Left colon (tissue), 2 donors: ENCODE measurements at regions not wholly inside any gene's neighbourhood (a gene's known extent, or its start where the extent isn't known, plus 50 kb on each side); places are given as distances from the start of the nearest gene placed in this dataset.

ENCODE experiments used
- ATAC-seq: fragments of 200-7000 bp; cut with Tn5 transposase; one replicate; pipeline ENCODE4 v1.9.1; 2020; ENCODE audit warnings: mild to moderate bottlenecking, moderate library complexity
- DNase-seq, 2 donors: peaks; one replicate each; pipeline ENCODE4 v3.0.0-alpha.2; 2020
- intact Hi-C, 2 donors: fragments of 100-400 bp; cut with DNase I in 1 of 2; cut with micrococcal nuclease in 1 of 2; formaldehyde crosslinking; loops; one replicate each; pipeline versions ENCODE4 v1.11.2 to v1.14.0; 2022; cut with DNase I, micrococcal nuclease
- donor health status: DM: no; HTN: no; CAD: no.
- donor health status: DM: yes; HTN: yes; CAD: no.

DNA sequence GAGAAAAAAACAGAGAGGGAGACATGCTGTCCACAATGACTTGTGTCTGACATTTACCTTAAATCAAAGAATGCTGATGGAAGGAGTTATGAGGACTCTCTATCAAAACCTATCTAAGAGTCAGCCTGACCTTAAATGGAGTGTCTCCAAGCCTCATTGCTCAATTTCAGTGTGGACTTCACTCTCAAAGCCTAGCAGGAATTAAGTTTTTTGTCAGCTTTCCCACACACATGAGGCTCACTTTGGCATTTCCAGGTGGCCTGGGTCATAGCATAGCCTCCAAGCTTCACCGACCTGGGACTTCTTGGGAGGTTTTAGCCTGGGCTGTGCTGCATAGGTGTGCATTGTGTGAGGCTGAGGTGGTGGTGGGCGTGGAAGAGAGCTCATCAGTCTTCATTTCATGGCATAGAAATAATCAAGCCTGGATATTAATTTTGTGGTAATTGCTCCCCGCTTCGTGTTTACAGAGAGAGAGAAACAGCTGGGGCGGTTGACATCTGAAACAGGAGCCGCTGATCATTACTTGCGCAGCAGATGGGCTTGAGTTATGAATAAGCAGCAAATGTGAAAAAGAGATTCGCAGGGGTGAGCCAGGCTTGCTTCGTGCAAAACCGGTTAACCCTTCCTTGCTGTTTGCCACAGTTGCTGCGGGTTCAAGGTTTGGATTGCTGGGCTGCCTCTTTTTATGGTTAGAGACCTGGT lies 647.8 kb downstream of the INHBA start:
- ATAC-seq (no peak), DNase-seq (no peak)
- intact Hi-C loops, result no loop called here

DNA sequence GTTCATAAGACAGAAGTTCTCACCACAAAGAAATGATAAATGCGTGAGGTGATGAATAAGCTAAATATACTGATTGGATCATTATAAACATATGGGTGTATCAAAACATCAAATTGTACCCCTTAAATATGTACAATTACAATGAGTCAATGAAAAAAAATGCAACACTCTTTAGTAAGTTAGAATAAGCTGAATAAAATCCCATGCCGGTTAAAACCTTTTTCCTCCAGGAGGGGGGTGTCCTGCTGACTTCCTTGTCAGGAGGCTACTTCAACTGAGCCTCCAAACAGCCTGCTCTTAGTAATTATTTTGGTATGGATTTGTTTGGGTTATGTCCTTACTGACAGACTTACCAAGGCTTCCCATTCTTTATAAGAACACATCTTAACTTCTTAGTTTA lies 649.1 kb downstream of the INHBA start:
- no peak for ATAC-seq
- intact Hi-C loops, result no loop called here
- DNase-seq, result no peak

DNA sequence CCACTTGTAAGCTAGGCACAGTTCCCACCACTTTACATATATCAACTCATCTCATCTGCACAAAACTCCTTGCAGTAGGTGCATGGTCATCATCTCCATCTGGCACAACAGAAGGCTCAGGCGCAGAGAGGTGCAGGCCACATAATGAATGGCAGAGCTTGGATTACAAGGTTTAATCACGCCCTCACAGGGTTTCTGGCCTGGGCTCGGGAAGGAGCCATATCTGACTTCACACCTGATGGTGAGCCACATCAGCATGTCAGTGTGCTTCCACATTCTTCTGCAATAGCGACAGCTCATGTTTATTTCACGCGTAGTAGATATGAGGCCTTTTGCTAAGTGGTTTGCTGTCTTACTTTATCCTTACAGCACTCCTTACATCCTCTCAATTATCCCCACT lies 650.2 kb downstream of the INHBA start:
- DNase-seq (no peak), ATAC-seq (no peak)
- intact Hi-C loops, result no loop called here

DNA sequence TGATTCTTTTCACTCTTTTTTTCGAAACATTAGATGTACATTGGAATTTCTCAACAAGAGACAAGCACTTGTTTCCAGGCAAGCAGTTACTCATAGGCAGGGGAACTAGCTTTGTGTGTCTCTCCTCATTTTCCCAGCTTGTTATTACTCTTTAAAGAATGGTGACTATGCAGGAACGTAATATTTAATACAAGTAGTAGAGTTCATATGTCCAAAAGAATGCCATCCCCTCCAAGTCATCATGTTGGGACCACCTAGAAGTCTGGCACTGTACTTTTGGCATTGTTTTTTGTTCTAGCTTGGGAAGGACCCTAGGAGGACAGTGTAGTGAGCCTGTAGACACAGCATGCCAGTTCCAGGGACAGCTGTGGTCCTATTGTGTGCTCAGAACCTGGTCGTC lies 650.7 kb downstream of the INHBA start:
- no peak for ATAC-seq
- intact Hi-C loops, result no loop called here
- DNase-seq, result no peak

DNA sequence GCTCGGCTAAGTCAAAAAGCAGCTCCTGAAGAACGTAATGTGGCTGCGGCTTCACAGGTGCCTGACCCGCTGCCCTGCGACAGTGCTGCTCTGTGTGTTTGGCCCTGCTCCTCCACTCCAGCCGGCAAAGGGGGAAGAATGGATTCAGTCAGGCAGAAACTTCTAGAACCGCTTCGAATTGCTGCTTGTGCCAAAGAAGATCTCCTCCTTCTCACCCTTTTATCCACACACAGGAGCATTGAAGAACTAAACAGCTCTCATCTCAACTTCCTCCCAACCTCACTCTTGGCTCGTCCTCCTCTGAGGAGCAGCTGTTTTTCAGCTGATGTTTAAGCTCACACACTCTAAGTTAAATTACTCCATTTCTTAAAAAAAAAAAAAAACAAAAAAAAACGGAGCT lies 651.4 kb downstream of the INHBA start:
- no peak for DNase-seq
- ATAC-seq, result no peak
- intact Hi-C loops, result no loop called here

DNA sequence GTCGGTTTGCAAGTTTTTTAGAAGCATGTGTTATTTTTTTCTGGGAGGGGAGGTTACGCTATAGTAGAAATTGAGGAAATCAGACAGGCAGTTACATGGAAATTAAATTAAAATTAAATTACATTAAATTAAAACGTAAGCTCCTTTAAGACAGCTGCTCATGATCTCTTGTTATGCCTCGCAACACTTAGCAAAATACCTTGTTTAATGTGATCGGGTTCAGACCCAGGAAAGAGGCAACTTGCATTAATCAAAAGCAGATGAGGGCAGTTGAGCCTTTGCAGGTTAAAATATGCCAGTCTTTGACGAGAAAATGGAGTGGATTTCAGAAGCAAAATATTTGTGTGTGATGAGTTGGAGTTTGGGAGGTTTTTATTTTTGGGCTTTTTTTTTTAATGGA lies 651.8 kb downstream of the INHBA start:
- intact Hi-C loops, result no loop called here
- ATAC-seq, result no peak

DNA sequence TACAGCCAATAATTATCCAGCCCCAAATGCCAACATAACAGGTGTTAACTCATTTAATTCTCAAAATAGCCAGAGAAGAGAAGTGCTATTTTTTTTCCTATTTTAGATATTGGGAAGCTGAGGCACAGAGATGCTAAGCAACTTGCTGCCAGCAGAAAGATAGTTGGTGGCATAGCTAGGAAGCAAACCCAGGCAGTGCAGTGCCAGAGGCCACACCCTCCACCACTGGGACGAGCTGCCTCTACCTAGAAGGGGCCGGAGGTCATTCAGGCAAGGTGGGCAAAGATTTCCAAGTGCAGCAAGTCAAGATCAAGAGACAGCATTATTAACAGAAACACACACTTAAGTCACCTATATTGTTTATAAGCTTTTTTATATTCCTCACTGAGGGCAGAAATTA lies 654.1 kb downstream of the INHBA start:
- ATAC-seq (no peak), DNase-seq (no peak)
- intact Hi-C loops, result no loop called here

More for the DNA sequence above, 651.8 kb downstream of the INHBA start:
- no peak for DNase-seq

DNA sequence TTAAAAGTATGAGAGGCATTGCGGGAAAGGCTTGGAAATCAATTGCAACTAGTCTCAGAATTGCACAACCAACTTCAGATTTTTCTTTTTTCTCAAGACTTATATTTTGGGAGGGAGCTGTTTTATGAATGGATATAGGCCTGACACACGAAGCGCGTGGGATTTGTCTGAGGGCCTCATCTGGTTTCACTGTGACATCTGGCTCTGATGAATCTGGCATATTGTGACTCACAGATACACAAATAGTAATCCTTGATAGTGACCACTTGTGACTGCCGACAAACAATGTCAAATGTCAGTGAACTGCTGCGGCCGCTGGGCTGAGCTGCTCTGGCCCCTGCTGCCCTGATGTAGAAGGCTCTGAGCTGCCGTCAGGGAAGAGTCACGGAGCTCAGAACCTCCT lies 655.1 kb downstream of the INHBA start:
- intact Hi-C loops, result no loop called here
- ATAC-seq (no peak), DNase-seq (no peak)

DNA sequence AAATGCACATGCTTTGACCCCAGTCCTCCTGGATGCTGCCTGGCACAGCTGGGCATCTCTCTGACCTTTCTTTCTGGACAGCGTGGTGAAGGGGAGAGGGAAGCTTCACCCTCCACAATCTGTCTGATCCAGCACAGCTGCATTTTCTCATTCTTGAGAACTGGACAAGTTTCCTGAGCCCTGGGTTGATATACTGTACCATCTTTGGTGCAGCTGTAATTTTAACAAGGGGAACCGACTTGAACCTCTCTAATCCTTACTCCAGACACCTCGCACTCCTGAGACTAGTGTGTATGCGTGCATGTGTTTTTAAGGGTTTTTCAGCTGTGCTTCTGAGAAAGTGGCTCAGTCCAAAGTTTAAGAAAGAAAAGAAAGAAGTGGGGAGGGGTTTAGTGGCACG lies 655.7 kb downstream of the INHBA start:
- intact Hi-C loops, result no loop called here
- ATAC-seq, result no peak
- DNase-seq, result no peak

DNA sequence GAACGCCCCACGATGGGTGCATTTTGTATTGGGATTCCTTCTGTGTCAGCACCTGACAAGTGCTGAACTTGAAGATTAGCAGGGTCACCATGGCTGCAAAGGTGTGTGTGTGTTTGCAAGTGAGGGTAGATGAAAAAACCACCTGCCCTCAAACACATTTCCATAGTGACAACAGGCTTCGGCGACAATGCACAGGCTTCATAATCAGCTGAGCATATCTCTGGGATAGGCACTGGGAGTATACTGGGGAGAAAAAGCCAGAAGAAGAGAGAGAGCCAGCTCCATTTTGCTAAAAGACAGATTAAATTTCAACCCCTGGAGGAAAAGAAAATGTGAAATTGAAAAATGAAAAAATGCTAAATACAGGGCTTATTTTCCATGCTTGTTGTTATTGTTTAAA lies 656.1 kb downstream of the INHBA start:
- intact Hi-C loops, result no loop called here
- no peak for ATAC-seq
- DNase-seq, result no peak

DNA sequence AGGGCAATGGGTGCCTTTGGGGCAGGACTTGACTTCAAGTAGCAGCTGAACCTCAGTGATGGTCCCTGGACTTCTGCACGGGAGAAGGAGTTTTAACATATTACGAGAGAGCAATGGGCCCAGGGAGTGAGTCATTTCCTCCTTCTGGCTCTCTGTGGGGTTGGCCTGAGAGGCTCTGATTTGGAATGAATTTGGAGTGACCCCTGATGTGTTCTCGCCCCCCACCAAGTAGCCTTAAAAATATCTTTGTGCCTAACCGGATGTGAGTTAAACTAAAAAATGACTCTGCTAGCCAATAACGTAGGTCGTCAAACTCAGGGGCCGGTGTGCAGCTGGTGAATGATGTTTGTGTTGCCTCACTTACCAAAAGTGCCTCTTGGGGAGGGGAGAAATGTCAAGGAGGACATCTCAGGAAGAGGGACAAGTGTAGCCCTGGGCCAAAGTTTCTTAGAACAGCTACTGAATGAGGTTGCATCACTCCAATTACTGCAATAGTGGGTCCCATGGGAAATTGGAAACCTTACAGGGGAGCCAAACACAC lies 656.6 kb downstream of the INHBA start:
- ATAC-seq (no peak), DNase-seq (no peak)
- intact Hi-C loops, result no loop called here

DNA sequence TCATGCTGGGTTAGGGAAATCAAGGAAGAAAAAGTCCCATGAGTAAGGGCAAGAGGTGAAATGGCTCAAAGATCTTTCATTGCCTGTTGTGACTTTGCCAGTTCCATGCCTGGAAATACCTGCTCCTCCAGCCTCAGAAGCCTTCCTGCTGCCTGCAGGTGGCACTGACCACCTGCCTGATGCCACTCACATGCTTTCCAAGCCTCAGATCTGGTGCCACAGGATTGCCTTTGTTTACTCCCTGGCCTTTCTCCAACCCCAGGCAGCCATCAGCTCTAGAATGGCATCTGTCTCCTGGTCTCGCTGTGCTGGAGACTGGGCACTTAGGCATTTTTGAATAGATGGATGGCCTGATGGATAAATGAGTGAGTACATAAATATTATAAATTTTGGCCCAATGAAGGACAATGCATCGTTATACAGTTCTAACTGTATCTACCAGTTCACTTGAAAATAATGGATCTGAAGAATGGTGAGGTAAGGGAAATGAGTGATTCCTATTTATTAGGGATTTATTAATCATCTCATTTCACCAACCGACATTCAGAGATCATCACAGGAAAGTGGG lies 657.2 kb downstream of the INHBA start:
- ATAC-seq (peak; percentile 93), DNase-seq (peak; percentile 31 to 41)
- intact Hi-C loops, result no loop called here

DNA sequence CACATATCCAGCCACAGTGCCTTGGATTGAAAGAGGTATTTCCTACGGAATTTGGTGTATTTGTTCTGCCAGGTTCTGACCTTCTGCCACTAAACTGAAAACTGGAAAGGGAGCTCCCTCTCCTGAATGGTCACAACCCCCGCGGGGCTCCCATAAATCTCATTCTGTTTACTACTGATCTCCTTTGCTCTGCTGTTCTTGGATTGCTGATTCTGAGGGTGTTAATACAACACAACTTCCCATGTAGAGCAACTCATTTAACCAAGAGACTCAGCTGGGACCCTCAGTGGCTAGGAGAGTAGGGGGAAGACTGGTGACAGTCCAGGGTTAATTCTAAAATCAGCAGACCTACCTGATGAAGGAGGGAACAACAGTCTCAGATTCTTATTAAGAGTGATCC lies 662.9 kb downstream of the INHBA start:
- no peak for DNase-seq
- intact Hi-C loops, result no loop called here
- ATAC-seq, result no peak

DNA sequence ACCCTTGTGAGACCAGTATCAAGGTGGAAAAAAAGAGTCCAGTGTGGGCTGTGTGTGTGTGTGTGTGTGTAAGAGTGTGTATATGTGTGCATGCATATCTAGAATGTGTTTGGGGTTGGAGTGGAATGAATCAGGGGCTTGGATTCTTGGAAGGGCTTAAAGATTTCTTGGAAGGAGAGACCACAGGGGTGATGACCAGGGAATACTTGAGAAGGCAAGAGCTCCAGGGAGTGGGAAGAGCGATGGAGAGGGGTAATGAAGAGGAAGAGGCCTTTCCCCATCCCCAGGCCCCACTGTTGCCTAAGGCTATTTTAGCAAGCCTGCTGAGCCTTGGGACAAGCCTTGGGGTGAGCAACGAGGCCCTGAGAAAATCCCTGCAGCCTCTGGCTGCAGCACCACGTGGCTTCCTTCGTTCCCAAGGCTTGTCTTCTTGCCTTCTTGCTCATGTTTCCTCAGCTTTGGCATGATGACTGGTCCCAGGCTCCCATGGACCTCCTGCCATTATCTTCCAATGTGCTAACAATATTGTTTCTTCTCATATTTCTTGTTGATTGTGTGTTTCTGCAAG lies 663.4 kb downstream of the INHBA start:
- DNase-seq, result no peak
- intact Hi-C loops, result no loop called here
- ATAC-seq, result no peak

DNA sequence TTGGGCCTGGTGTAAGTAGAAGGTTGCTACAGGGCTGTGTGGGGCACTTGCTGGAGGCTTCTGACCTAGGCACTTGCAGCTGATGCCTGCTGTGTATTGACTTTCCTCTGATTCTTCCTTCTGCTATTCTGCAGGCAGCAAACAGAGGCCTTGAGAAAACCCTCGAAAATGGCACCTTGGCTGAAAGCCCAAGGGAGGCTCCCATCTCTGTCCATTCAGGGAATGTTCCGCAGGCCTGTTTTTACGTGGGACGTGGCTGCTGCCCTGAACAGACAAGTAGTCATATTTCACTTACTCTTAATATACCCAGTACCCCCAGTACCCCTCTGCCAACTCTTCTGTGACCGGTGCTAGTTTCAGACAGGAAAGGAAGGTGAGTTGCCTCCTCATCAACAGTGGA lies 664.7 kb downstream of the INHBA start:
- intact Hi-C loops, result no loop called here
- DNase-seq (no peak), ATAC-seq (no peak)

DNA sequence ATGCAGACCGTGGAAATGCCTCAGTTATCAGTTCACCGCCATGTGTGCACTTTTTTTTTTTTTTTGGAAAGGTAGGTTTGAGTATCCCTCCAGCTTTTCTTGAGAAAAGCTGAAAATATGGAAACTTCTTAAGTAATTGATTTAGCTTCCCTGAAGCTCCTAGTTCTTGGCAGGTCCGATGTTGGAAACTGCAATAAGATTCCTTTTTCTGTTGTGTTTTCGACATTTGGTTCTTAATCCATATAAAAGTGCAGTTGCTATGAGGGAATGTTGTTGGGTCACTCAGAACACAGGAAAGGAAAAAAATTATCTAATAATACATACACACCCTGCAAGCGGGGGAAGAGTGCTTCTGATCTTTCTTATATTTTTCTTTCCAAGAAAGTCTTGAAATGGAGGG lies 665.2 kb downstream of the INHBA start:
- intact Hi-C loops, result no loop called here
- DNase-seq (no peak), ATAC-seq (no peak)

DNA sequence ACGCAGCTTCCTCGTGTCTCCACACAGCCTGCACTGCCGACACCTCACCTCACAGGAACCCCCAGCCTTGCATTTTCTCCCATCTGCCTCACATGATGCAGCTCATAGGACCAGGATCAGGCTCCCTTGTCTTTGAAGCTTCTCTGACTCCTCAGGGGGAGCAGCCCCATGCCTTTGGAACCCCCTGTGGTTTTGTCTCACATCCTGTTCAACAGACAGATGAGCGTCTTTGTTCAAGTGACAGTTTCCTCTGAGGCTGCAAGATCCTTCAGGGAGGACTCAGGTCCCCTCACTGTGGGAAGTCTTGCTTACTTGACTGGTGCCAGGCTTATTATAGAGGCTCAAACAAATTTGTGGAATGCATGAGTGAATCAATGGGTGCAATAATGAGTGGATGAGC lies 667.1 kb downstream of the INHBA start:
- intact Hi-C loops, result no loop called here
- DNase-seq (no peak), ATAC-seq (no peak)

DNA sequence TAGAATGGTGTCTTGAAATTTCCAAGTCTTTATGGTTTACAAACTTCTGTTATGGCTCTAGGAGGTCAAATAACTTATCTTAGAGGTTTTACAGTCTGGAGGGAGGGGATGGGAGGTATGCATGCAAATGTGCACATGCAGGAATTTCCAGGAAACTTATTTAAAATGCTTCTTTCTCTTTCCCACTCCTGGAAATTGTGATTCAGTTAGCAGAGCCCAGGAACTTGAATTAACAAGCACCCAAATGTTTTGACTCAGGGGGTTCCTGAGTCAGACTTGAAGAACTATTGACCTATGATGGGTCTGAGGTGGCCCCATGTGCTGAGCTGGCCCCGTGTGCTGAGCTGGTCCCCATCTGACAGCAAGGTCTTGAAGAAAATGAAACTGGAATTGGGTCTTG lies 669.4 kb downstream of the INHBA start:
- intact Hi-C loops, result no loop called here
- no peak for DNase-seq
- no peak for ATAC-seq

DNA sequence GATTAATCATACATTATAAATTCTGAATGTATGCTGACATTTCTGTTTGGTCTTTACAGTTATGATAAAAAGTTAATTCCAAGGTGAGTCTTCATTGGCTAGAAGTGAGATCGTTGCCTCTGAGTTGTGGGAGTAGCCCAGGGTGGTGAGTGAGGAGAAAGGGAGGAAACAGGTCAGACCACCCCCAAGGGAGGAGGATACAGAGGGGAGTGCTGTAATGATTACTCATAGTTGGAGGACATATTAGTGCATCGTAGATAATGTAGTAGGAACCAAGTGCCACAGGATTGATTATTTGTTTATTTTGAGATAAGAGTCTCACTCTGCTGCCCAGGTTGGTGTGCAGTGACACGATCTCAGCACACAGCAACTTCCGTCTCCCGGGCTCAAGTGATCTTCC lies 672.2 kb downstream of the INHBA start:
- intact Hi-C loops, result no loop called here
- DNase-seq (no peak), ATAC-seq (no peak)

DNA sequence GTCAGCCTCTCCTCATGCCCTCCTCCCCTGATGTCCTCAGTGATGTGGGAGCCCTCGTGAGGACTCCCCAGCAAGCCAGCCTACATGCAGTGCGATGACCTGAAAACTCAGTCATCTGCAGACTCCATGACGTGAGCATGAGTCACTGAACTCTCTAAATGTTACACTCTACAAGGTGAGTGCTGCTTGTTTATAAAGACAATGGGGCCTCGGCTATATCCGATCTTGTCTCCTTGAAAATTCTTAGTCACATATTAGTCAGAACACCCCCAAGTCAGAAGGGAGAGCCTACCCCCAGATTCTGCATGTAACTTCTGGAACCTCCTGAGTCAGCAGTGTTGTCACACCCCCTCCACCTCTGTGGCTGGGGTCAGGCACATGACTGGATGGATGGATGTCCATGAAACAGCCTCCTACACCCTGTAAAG lies 673.8 kb downstream of the INHBA start:
- intact Hi-C loops, result no loop called here
- ATAC-seq (no peak), DNase-seq (no peak)

DNA sequence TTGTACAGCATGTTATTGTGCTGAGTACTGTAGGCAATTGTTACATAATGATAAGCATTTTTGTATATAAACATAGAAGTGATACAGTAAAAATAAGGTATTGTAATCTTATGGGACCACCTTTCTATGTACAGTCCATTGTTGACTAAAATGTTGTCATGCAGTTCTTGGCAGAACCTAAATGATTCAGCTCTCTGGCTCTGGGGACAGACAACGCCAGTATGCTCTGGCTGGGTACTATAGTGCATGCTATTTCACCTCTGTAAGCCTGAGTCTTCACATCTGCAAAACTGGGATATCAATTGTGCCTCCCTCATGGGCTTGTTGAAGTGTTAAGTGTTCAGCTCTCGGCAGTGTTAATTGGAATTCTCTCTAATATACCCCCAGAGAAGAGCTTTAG lies 674.3 kb downstream of the INHBA start:
- intact Hi-C loops, result no loop called here
- ATAC-seq (no peak), DNase-seq (no peak)
